ENCODE measurements at regions not wholly inside any gene's neighbourhood (a gene's known extent, or its start where the extent isn't known, plus 50 kb on each side); places are given as distances from the start of the nearest gene placed in this dataset.

DNA sequence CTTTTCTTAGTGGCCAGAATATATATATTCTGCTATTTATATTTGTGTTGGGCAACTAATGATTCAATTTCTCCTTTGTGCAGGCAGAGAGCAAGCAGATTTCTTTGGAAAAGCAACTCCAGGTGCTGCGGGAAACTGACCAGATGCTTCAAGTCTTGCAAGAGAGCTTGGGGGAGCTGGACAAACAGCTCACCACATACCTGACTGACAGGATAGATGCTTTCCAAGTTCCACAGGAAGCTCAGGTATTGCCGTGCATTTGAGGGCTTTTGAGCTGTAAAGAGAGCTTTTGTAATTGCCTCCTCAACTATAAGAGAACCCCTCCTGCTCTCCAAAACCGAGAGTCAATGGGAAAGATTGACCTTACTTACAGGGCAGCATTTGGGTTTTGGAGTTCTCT lies 203.5 kb downstream of the UTRN start:
- TF ChIP-seq, protein P1, sequence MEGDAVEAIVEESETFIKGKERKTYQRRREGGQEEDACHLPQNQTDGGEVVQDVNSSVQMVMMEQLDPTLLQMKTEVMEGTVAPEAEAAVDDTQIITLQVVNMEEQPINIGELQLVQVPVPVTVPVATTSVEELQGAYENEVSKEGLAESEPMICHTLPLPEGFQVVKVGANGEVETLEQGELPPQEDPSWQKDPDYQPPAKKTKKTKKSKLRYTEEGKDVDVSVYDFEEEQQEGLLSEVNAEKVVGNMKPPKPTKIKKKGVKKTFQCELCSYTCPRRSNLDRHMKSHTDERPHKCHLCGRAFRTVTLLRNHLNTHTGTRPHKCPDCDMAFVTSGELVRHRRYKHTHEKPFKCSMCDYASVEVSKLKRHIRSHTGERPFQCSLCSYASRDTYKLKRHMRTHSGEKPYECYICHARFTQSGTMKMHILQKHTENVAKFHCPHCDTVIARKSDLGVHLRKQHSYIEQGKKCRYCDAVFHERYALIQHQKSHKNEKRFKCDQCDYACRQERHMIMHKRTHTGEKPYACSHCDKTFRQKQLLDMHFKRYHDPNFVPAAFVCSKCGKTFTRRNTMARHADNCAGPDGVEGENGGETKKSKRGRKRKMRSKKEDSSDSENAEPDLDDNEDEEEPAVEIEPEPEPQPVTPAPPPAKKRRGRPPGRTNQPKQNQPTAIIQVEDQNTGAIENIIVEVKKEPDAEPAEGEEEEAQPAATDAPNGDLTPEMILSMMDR (IDR thresholded peaks at IDR 0.05; ENCODE audit: control extremely low read depth in 1 of 3, insufficient read depth in 1 of 3, low read depth in 1 of 3, low read length in 3 of 3), result no peak
- TF ChIP-seq CREB1 (IDR thresholded peaks at IDR 0.05) (no peak), GABPA (IDR thresholded peaks at IDR 0.05; ENCODE audit: borderline replicate concordance, insufficient read depth, low read length) (no peak), SUZ12 (IDR thresholded peaks at IDR 0.05; ENCODE audit: low read length) (no peak), CTBP2 (IDR thresholded peaks at IDR 0.05; ENCODE audit: borderline replicate concordance, insufficient read depth, insufficient read length, low read length) (no peak), TAF1 (IDR thresholded peaks at IDR 0.05; ENCODE audit: low read depth, low read length) (no peak), POU5F1 (IDR thresholded peaks at IDR 0.05; ENCODE audit: low read depth, low read length) (no peak), EGR1 (IDR thresholded peaks at IDR 0.05; ENCODE audit: borderline replicate concordance, low read depth, low read length) (no peak), POLR2A (IDR thresholded peaks at IDR 0.05; ENCODE audit: control extremely low read depth in 1 of 2, low read depth in 2 of 2, low read length in 2 of 2) (no peak), EP300 (IDR thresholded peaks at IDR 0.05; ENCODE audit: borderline replicate concordance in 1 of 2, low read depth in 2 of 2, low read length in 2 of 2) (no peak)
- TF ChIP-seq, protein P2, sequence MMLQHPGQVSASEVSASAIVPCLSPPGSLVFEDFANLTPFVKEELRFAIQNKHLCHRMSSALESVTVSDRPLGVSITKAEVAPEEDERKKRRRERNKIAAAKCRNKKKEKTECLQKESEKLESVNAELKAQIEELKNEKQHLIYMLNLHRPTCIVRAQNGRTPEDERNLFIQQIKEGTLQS (IDR thresholded peaks at IDR 0.05; ENCODE audit: insufficient read depth, low read depth, low read length), result no peak

Measured in H1 (cell line).